ENCODE measurements at regions not wholly inside any gene's neighbourhood (a gene's known extent, or its start where the extent isn't known, plus 50 kb on each side); places are given as distances from the start of the nearest gene placed in this dataset.

- H3K4me3 Mint-ChIP-seq (ENCODE audit: unreplicated experiment), result no peak overlapping the region
- H3K9me3 Mint-ChIP-seq (ENCODE audit: unreplicated experiment), result no peaks in the 10 kb centered on the region
- peaks cover 4% of the 10 kb centered on the region for H3K27me3 Mint-ChIP-seq (ENCODE audit: unreplicated experiment)
- DNase-seq (ENCODE audit: low spot score), result no peak
- no peak for TF ChIP-seq CTCF (IDR thresholded peaks at IDR 0.05; ENCODE audit: unreplicated experiment)
- no peaks in the 10 kb centered on the region for H3K4me1 Mint-ChIP-seq (ENCODE audit: unreplicated experiment)
- no peaks in the 10 kb centered on the region for H3K36me3 Mint-ChIP-seq (ENCODE audit: low read depth, unreplicated experiment)
- H3K27ac Mint-ChIP-seq (ENCODE audit: unreplicated experiment), result no peak overlapping the region
Observed at GRCh38 chr9:78131969-78132700, 100.5 kb upstream of the GNAQ start.

DNA sequence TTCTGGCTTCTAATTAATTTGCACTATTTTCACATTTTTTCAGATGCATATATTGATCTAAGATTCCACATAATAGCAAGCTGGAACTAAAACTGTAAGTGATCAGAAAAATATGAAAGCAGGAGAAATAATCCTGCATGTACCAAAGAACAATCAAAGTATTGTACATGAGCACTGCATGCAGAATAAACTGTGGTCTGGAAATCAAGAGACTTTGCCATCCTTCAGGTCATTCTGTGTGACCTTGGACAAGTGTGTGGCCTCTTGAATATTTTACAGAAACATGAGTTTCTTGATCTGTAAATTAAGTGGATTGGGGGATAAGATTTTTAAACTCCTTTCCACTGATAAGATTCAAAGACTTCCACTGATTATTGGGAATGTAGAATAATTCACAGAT, 99.2 kb upstream of the GNAQ start:
- no peak overlapping the region for H3K4me3 Mint-ChIP-seq (ENCODE audit: unreplicated experiment)
- no peaks in the 10 kb centered on the region for H3K36me3 Mint-ChIP-seq (ENCODE audit: low read depth, unreplicated experiment)
- peaks cover 4% of the 10 kb centered on the region for H3K27me3 Mint-ChIP-seq (ENCODE audit: unreplicated experiment)
- no peaks in the 10 kb centered on the region for H3K4me1 Mint-ChIP-seq (ENCODE audit: unreplicated experiment)
- no peaks in the 10 kb centered on the region for H3K9me3 Mint-ChIP-seq (ENCODE audit: unreplicated experiment)
- no peak for DNase-seq (ENCODE audit: low spot score)
- H3K27ac Mint-ChIP-seq (ENCODE audit: unreplicated experiment), result no peak overlapping the region
- no peak for TF ChIP-seq CTCF (IDR thresholded peaks at IDR 0.05; ENCODE audit: unreplicated experiment)

- Mint-ChIP-seq H3K36me3 (ENCODE audit: low read depth, unreplicated experiment) (no peaks in the 10 kb centered on the region), H3K27me3 (ENCODE audit: unreplicated experiment) (peaks cover 2% of the 10 kb centered on the region), H3K4me1 (ENCODE audit: unreplicated experiment) (no peaks in the 10 kb centered on the region), H3K27ac (ENCODE audit: unreplicated experiment) (no peak overlapping the region), H3K4me3 (ENCODE audit: unreplicated experiment) (no peak overlapping the region), H3K9me3 (ENCODE audit: unreplicated experiment) (no peaks in the 10 kb centered on the region)
- no peak for TF ChIP-seq CTCF (IDR thresholded peaks at IDR 0.05; ENCODE audit: unreplicated experiment)
- no peak for DNase-seq (ENCODE audit: low spot score)
Observed at GRCh38 chr9:78130004-78130403, 98.4 kb upstream of the GNAQ start.

GRCh38 chr9:78127279-78128225, 95.9 kb upstream of the GNAQ start:
- no peaks in the 10 kb centered on the region for H3K36me3 Mint-ChIP-seq (ENCODE audit: low read depth, unreplicated experiment)
- no peaks in the 10 kb centered on the region for H3K27me3 Mint-ChIP-seq (ENCODE audit: unreplicated experiment)
- H3K9me3 Mint-ChIP-seq (ENCODE audit: unreplicated experiment), result no peaks in the 10 kb centered on the region
- no peak overlapping the region for H3K27ac Mint-ChIP-seq (ENCODE audit: unreplicated experiment)
- DNase-seq (ENCODE audit: low spot score), result no peak
- TF ChIP-seq CTCF (IDR thresholded peaks at IDR 0.05; ENCODE audit: unreplicated experiment), result no peak
- H3K4me3 Mint-ChIP-seq (ENCODE audit: unreplicated experiment), result no peak overlapping the region
- no peaks in the 10 kb centered on the region for H3K4me1 Mint-ChIP-seq (ENCODE audit: unreplicated experiment)

- no peak overlapping the region for H3K4me3 Mint-ChIP-seq (ENCODE audit: unreplicated experiment)
- no peaks in the 10 kb centered on the region for H3K27me3 Mint-ChIP-seq (ENCODE audit: unreplicated experiment)
- no peaks in the 10 kb centered on the region for H3K36me3 Mint-ChIP-seq (ENCODE audit: low read depth, unreplicated experiment)
- peaks cover 13% of the 10 kb centered on the region for H3K4me1 Mint-ChIP-seq (ENCODE audit: unreplicated experiment)
- TF ChIP-seq CTCF (IDR thresholded peaks at IDR 0.05; ENCODE audit: unreplicated experiment), result no peak
- H3K27ac Mint-ChIP-seq (ENCODE audit: unreplicated experiment), result no peak overlapping the region
- no peaks in the 10 kb centered on the region for H3K9me3 Mint-ChIP-seq (ENCODE audit: unreplicated experiment)
- no peak for DNase-seq (ENCODE audit: low spot score)
Observed at GRCh38 chr9:78123808-78124207, 92.2 kb upstream of the GNAQ start.

Measured in endothelial cell (in vitro differentiated cells).